ENCODE measurements at regions not wholly inside any gene's neighbourhood (a gene's known extent, or its start where the extent isn't known, plus 50 kb on each side); places are given as distances from the start of the nearest gene placed in this dataset.

- TF ChIP-seq CTCF (conservative IDR thresholded peaks at IDR 0.05; ENCODE audit: low read depth, low read length) (no peak), EZH2 (IDR thresholded peaks at IDR 0.05; ENCODE audit: low read length, unreplicated experiment) (no peak), EZH2phosphoT487 (IDR thresholded peaks at IDR 0.05; ENCODE audit: borderline replicate concordance, low read length) (no peak)
Observed at GRCh38 chr10:107813451-107814162, 649.1 kb upstream of the SORCS1 start.
